Heart right ventricle (tissue), 16 donors: ENCODE measurements at regions not wholly inside any gene's neighbourhood (a gene's known extent, or its start where the extent isn't known, plus 50 kb on each side); places are given as distances from the start of the nearest gene placed in this dataset.

Experiments used
- ATAC-seq, 8 donors: fragments of 200-7000 bp; cut with Tn5 transposase; one replicate each; pipeline ENCODE4 v1.9.1; 2020; ENCODE audit warnings: mild to moderate bottlenecking in 8 of 8, moderate library complexity in 8 of 8, moderate number of reproducible peaks in 1 of 8
- DNase-seq, 2 donors: peaks; one replicate each; pipeline ENCODE4 v3.0.0-alpha.2; 2020
- H3K27ac ChIP-seq, 10 donors: fragments of 200-600 bp; sonication (generic) in 2 of 10; one replicate each; pipeline versions ENCODE4 v1.5.0 to v1.8.0; 2020 to 2022; ENCODE audit warnings: mild to moderate bottlenecking in 3 of 10
- H3K27me3 ChIP-seq, 7 donors: fragments of 200-600 bp; one replicate each; pipeline ENCODE4 v1.8.0; 2021 to 2022; ENCODE audit warnings: mild to moderate bottlenecking in 2 of 7
- H3K36me3 ChIP-seq, 9 donors: fragments of 200-600 bp; sonication (generic) in 1 of 9; one replicate each; pipeline versions ENCODE4 v1.5.0 to v1.8.0; 2020 to 2022; ENCODE audit warnings: mild to moderate bottlenecking in 2 of 9
- H3K4me1 ChIP-seq, 9 donors: fragments of 200-600 bp; sonication (generic) in 1 of 9; one replicate each; pipeline versions ENCODE4 v1.5.0 to v1.8.0; 2020 to 2022; ENCODE audit warnings: mild to moderate bottlenecking in 4 of 9
- H3K4me3 ChIP-seq, 10 donors: fragments of 200-600 bp; sonication (generic) in 2 of 10; one replicate each; pipeline versions ENCODE4 v1.5.0 to v1.8.0; 2020 to 2022; ENCODE audit warnings: mild to moderate bottlenecking in 7 of 10, moderate library complexity in 2 of 10
- H3K9me3 ChIP-seq, 11 donors: fragments of 200-600 bp in 10 of 11; sonication (generic) in 2 of 11; one replicate each; pipeline versions ENCODE4 v1.5.0 to v1.8.0; 2013 to 2022; ENCODE audit warnings: mild to moderate bottlenecking in 2 of 11, control low read depth in 1 of 11, moderate library complexity in 1 of 11
- CTCF ChIP-seq, 9 donors: fragments of 200-600 bp; sonication (generic) in 2 of 9; IDR thresholded peaks; one replicate each; pipeline versions ENCODE4 v1.5.0 to v1.8.0; 2021 to 2022; ENCODE audit warnings: antibody characterized with exemption in 9 of 9, mild to moderate bottlenecking in 5 of 9, moderate library complexity in 1 of 9
- WGBS, 2 donors: extraction: QIAGEN DNeasy Blood & Tissue Kit; methylation state at CpG; one replicate each; pipeline ENCODE4 v1.1.7; 2013; ENCODE audit warnings: inconsistent platforms in 1 of 2; 5-methylcytosine and 5-hydroxymethylcytosine counted together
- intact Hi-C, 10 donors: fragments of 100-400 bp; cut with DNase I; formaldehyde crosslinking; loops; one replicate each; pipeline versions ENCODE4 v1.11.1 to v1.14.2; 2022
- donor health status: Arrhythmogenic right ventricular cardiomyopathy.
- donor health status: ischemic (EF 13 %, LVEDD 7.1; RV severe dilation, severe dysfunction).
- donor health status: healthy with polysubstance abuse.
- donor health status: DM: no; HTN: yes; CAD: no.
- donor health status: DM: no; HTN: no; CAD: no.
- donor health status: ischemic (EF 25% LVEDD 6.9; RV normal size, moderate dysfunction).
- donor health status: ischemic (EF 25% LVEDD 5.7; RV mildly dilated, moderate dysfunction).
- donor health status: healthy.
- donor health status: DM: yes; HTN: yes; CAD: no.
- donor health status: Ischemic cardiomyopathy.
- donor health status: ischemic (EF 35%, LVEDD 5.7; RV mildly dilated, moderate dysfunction).
- donor health status: nonischemic (EF 11% LVEDD 7.7; RV severe dilation, severe dysfunction).
- donor health status: DM: yes; HTN: yes; CAD: no.
- donor health status: PGD.
- donor health status: ischemic (EF 29% LVEDD 5.4; RV normal size, mild dysfunction).
- donor health status: nonischemic (EF 23%, LVEDD 6.1; RV moderate dilation, normal function).

GRCh38 chr13:34671137-34671536 lies 270.9 kb upstream of the NBEA start:
- DNase-seq (peak in 1 of 2 donors; percentile 70), ATAC-seq (peak; percentile 90 to 96 (median 94))
- Histone ChIP-seq H3K9me3 (no peaks in the 10 kb centered on the region), H3K36me3 (no peaks in the 10 kb centered on the region), H3K27me3 (no peaks in the 10 kb centered on the region), H3K4me1 (peaks cover 0 to 30% (median 7%) of the 10 kb centered on the region in 9 donors), H3K27ac (peak overlapping the region in 8 of 10 donors; percentile 13 to 80 (median 66)), H3K4me3 (no peak overlapping the region)
- intact Hi-C loops, result no loop called here
- TF ChIP-seq CTCF (IDR thresholded peaks at IDR 0.05), result no peak

GRCh38 chr13:34672631-34673030 lies 269.4 kb upstream of the NBEA start:
- Histone ChIP-seq H3K4me3 (no peak overlapping the region), H3K27ac (peak overlapping the region in 2 of 10 donors; percentile 39 to 75), H3K27me3 (no peaks in the 10 kb centered on the region), H3K36me3 (no peaks in the 10 kb centered on the region), H3K9me3 (no peaks in the 10 kb centered on the region), H3K4me1 (peaks cover 0 to 30% (median 7%) of the 10 kb centered on the region in 9 donors)
- intact Hi-C loops, result no loop called here
- ATAC-seq (no peak), DNase-seq (no peak)
- WGBS, 2 donors, result 58 to 61% methylated on average over 3 of the region's 3 CpGs
- no peak for TF ChIP-seq CTCF (IDR thresholded peaks at IDR 0.05)

GRCh38 chr13:34675626-34676025 lies 266.4 kb upstream of the NBEA start:
- Histone ChIP-seq H3K4me1 (peaks cover 0 to 25% (median 3%) of the 10 kb centered on the region in 9 donors), H3K4me3 (no peak overlapping the region), H3K36me3 (no peaks in the 10 kb centered on the region), H3K27me3 (no peaks in the 10 kb centered on the region), H3K27ac (no peak overlapping the region), H3K9me3 (no peaks in the 10 kb centered on the region)
- 76 to 79% methylated on average over 2 of the region's 2 CpGs for WGBS, 2 donors
- no peak for DNase-seq
- intact Hi-C loops, result no loop called here
- no peak for ATAC-seq
- TF ChIP-seq CTCF (IDR thresholded peaks at IDR 0.05), result no peak

GRCh38 chr13:34678154-34678553 lies 263.9 kb upstream of the NBEA start:
- no peaks in the 10 kb centered on the region for H3K36me3 ChIP-seq
- DNase-seq (no peak), ATAC-seq (no peak)
- no peak overlapping the region for H3K4me3 ChIP-seq
- peaks cover 0 to 14% (median 0%) of the 10 kb centered on the region in 9 donors for H3K4me1 ChIP-seq
- 60 to 62% methylated on average over 2 of the region's 2 CpGs for WGBS, 2 donors
- H3K27me3 ChIP-seq, result no peaks in the 10 kb centered on the region
- no peak overlapping the region for H3K27ac ChIP-seq
- no peak for TF ChIP-seq CTCF (IDR thresholded peaks at IDR 0.05)
- intact Hi-C loops, result no loop called here
- no peaks in the 10 kb centered on the region for H3K9me3 ChIP-seq
